H9 (cell line): ENCODE measurements at regions not wholly inside any gene's neighbourhood (a gene's known extent, or its start where the extent isn't known, plus 50 kb on each side); places are given as distances from the start of the nearest gene placed in this dataset.

Source experiments
- DNase-seq: peaks from one replicate; pipeline ENCODE4 v3.0.0-alpha.2; 2017
- H2AFZ ChIP-seq: one replicate; pipeline ENCODE4 v1.6.1; 2013; ENCODE audit warnings: mild to moderate bottlenecking, low read length, control low read depth, moderate library complexity
- H2AK5ac ChIP-seq: 2 replicates; pipeline ENCODE4 v1.6.1; 2013; ENCODE audit warnings: low read length, control low read depth, mixed read lengths; ENCODE audit not compliant: insufficient read length
- H2BK120ac ChIP-seq: one replicate; pipeline ENCODE4 v1.6.1; 2013; ENCODE audit warnings: low read depth, mild to moderate bottlenecking, low read length, control low read depth, inconsistent platforms; ENCODE audit not compliant: poor library complexity, severe bottlenecking
- H2BK12ac ChIP-seq: 2 replicates; pipeline ENCODE4 v1.6.1; 2013; ENCODE audit warnings: low read length, control low read depth, mixed read lengths, low read depth; ENCODE audit not compliant: insufficient read length
- H2BK15ac ChIP-seq: 2 replicates; pipeline ENCODE4 v1.6.1; 2013; ENCODE audit warnings: low read depth, low read length, control low read depth
- H2BK20ac ChIP-seq: one replicate; pipeline ENCODE4 v1.6.1; 2013; ENCODE audit warnings: low read depth, mild to moderate bottlenecking, low read length, control low read depth, inconsistent platforms; ENCODE audit not compliant: poor library complexity, severe bottlenecking
- H2BK5ac ChIP-seq: 2 replicates; pipeline ENCODE4 v1.6.1; 2013; ENCODE audit warnings: low read length, control low read depth, mixed read lengths; ENCODE audit not compliant: insufficient read length
- H3K14ac ChIP-seq: 2 replicates; pipeline ENCODE4 v1.6.1; 2013; ENCODE audit warnings: low read length, control low read depth; ENCODE audit not compliant: insufficient read depth
- H3K18ac ChIP-seq: 2 replicates; pipeline ENCODE4 v1.6.1; 2013; ENCODE audit warnings: low read depth, mild to moderate bottlenecking, mixed read lengths, low read length, control low read depth; ENCODE audit not compliant: insufficient read length
- H3K23ac ChIP-seq: 2 replicates; pipeline ENCODE4 v1.6.1; 2013; ENCODE audit warnings: low read length, control low read depth, mixed read lengths, low read depth; ENCODE audit not compliant: insufficient read length
- H3K23me2 ChIP-seq: 2 replicates; pipeline ENCODE4 v1.6.1; 2013; ENCODE audit warnings: low read depth, mild to moderate bottlenecking, mixed read lengths, low read length, control low read depth; ENCODE audit not compliant: insufficient read length, poor library complexity, severe bottlenecking
- H3K27ac ChIP-seq: 2 replicates; pipeline ENCODE4 v1.5.1; 2013; ENCODE audit warnings: low read length, control low read depth, mixed read lengths, low read depth; ENCODE audit not compliant: insufficient read length
- H3K27me3 ChIP-seq: 2 replicates; pipeline ENCODE4 v1.6.1; 2013; ENCODE audit warnings: low read length, control low read depth, inconsistent platforms; ENCODE audit not compliant: insufficient read depth
- H3K4ac ChIP-seq: 2 replicates; pipeline ENCODE4 v1.6.1; 2013; ENCODE audit warnings: low read depth, mild to moderate bottlenecking, control low read depth, inconsistent platforms, low read length, moderate library complexity
- H3K4me1 ChIP-seq: 2 replicates; pipeline ENCODE4 v1.6.1; 2013; ENCODE audit warnings: low read length, control low read depth, inconsistent platforms; ENCODE audit not compliant: insufficient read depth
- H3K4me2 ChIP-seq: 2 replicates; pipeline ENCODE4 v1.6.1; 2013; ENCODE audit warnings: low read length, control low read depth, mixed read lengths; ENCODE audit not compliant: insufficient read length, insufficient read depth
- H3K56ac ChIP-seq: 2 replicates; pipeline ENCODE4 v1.6.1; 2013; ENCODE audit warnings: low read depth, mild to moderate bottlenecking, mixed read lengths, low read length, control low read depth; ENCODE audit not compliant: insufficient read length
- H3K79me1 ChIP-seq: 2 replicates; pipeline ENCODE4 v1.6.1; 2013; ENCODE audit warnings: low read depth, mild to moderate bottlenecking, moderate library complexity, low read length, control low read depth, inconsistent platforms; ENCODE audit not compliant: insufficient read depth, poor library complexity, severe bottlenecking
- H3K79me2 ChIP-seq: 2 replicates; pipeline ENCODE4 v1.6.1; 2013; ENCODE audit warnings: low read length, control low read depth, inconsistent platforms; ENCODE audit not compliant: insufficient read depth
- H3K9ac ChIP-seq: 2 replicates; pipeline ENCODE4 v1.6.1; 2013; ENCODE audit warnings: low read length, control low read depth, mixed read lengths; ENCODE audit not compliant: insufficient read length; ENCODE audit errors: extremely low read depth
- H3K9me3 ChIP-seq: one replicate; pipeline ENCODE4 v1.6.1; 2013; ENCODE audit warnings: low read depth, low read length, inconsistent platforms; ENCODE audit not compliant: control insufficient read depth
- H3T11ph ChIP-seq: one replicate; pipeline ENCODE4 v1.6.1; 2013; ENCODE audit warnings: mild to moderate bottlenecking, low read length, control low read depth, inconsistent platforms
- H4K20me1 ChIP-seq: one replicate; pipeline ENCODE4 v1.6.1; 2013; ENCODE audit not compliant: control insufficient read depth, insufficient read length, insufficient read depth
- H4K5ac ChIP-seq: 2 replicates; pipeline ENCODE4 v1.6.1; 2013; ENCODE audit warnings: low read depth, mild to moderate bottlenecking, mixed read lengths, low read length, control low read depth; ENCODE audit not compliant: insufficient read length
- H4K8ac ChIP-seq: replicated peaks from 2 replicates; pipeline ENCODE4 v1.6.1; 2013; ENCODE audit warnings: low read length, control low read depth, mixed read lengths, low read depth; ENCODE audit not compliant: insufficient read length
- H4K91ac ChIP-seq: 2 replicates; pipeline ENCODE4 v1.6.1; 2013; ENCODE audit warnings: low read depth, mild to moderate bottlenecking, moderate library complexity, mixed read lengths, low read length, control low read depth; ENCODE audit not compliant: insufficient read length
- H3K27ac Mint-ChIP-seq, 3 experiments: 2 replicates in 2 of 3; 3 replicates in 1 of 3; pipeline ENCODE4 v1.8.0; 2020 to 2021; ENCODE audit warnings: mixed read lengths in 3 of 3, mild to moderate bottlenecking in 1 of 3, moderate library complexity in 1 of 3
- H3K27me3 Mint-ChIP-seq: 2 replicates; pipeline ENCODE4 v1.8.0; 2021; ENCODE audit warnings: low read depth, mild to moderate bottlenecking, moderate library complexity, mixed read lengths
- H3K36me3 Mint-ChIP-seq, 3 experiments: 2 replicates in 2 of 3; 3 replicates in 1 of 3; pipeline ENCODE4 v1.8.0; 2020 to 2021; ENCODE audit warnings: low read depth in 3 of 3, mixed read lengths in 3 of 3; ENCODE audit not compliant: insufficient read depth in 1 of 3
- H3K4me1 Mint-ChIP-seq, 2 experiments: 2 replicates each; pipeline ENCODE4 v1.8.0; 2020; ENCODE audit warnings: mixed read lengths in 2 of 2
- H3K4me3 Mint-ChIP-seq, 2 experiments: 2 replicates in 1 of 2; 3 replicates in 1 of 2; pipeline ENCODE4 v1.8.0; 2020 to 2021; ENCODE audit warnings: mild to moderate bottlenecking in 2 of 2, mixed read lengths in 2 of 2, moderate library complexity in 1 of 2
- H3K9me3 Mint-ChIP-seq, 2 experiments: 2 replicates in 1 of 2; 3 replicates in 1 of 2; pipeline ENCODE4 v1.8.0; 2020; ENCODE audit warnings: mild to moderate bottlenecking in 2 of 2, mixed read lengths in 2 of 2, moderate library complexity in 1 of 2
- CTCF ChIP-seq: fragments of 200-600 bp; sonication (generic); conservative IDR thresholded peaks from 3 replicates; pipeline ENCODE4 v1.8.0; 2021; ENCODE audit warnings: antibody characterized with exemption, mild to moderate bottlenecking
- WGBS: extraction: QIAGEN DNeasy Blood & Tissue Kit; methylation state at CpG from one replicate; pipeline ENCODE4 v1.1.7; 2013; ENCODE audit warnings: missing lambda C conversion rate, low lambda C conversion rate, mixed read lengths; ENCODE audit not compliant: insufficient read length; ENCODE audit errors: extremely low coverage; 5-methylcytosine and 5-hydroxymethylcytosine counted together

DNA sequence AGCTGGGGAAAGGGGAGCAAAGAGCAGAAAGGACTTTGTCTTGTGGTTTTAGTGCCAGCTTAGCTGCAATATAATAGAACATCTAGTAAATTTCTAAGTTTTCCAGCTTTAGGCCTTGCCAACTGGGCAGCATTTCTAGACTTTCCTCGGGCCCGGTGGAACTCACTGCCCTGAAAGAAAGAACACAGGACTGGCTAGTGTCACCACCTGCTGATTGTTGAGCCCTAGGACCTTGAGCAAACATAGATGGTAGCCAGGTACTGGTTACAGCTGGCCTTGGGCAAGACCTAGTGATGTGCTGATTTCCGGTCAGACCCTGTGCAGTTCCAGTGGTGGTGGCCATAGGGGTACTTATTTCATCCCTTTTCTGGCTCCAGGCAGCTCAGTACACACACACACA, 753.2 kb upstream of the B3GALT2 start:
- Histone ChIP-seq H2AFZ (no peak overlapping the region), H3K9ac (no peak overlapping the region), H2BK20ac (no peak overlapping the region), H3K18ac (no peak overlapping the region), H3T11ph (no peak overlapping the region), H3K4me1 (no peaks in the 10 kb centered on the region), H4K20me1 (no peaks in the 10 kb centered on the region), H3K9me3 (no peaks in the 10 kb centered on the region), H2BK12ac (no peak overlapping the region), H3K23me2 (no peaks in the 10 kb centered on the region), H3K23ac (no peak overlapping the region), H2BK15ac (no peak overlapping the region), H3K56ac (no peak overlapping the region), H2BK5ac (no peak overlapping the region), H2BK120ac (no peak overlapping the region), H3K14ac (no peak overlapping the region), H3K79me1 (no peaks in the 10 kb centered on the region), H2AK5ac (no peak overlapping the region), H3K4me2 (no peak overlapping the region), H3K27ac (no peak overlapping the region), H3K4ac (no peak overlapping the region), H4K8ac (no peak overlapping the region), H4K91ac (no peak overlapping the region), H3K79me2 (no peaks in the 10 kb centered on the region), H4K5ac (no peak overlapping the region), H3K27me3 (no peaks in the 10 kb centered on the region)
- TF ChIP-seq CTCF = no peak
- no peak for DNase-seq
- Mint-ChIP-seq H3K27me3 (no peaks in the 10 kb centered on the region), H3K4me3 (no peak overlapping the region), H3K27ac (no peak overlapping the region), H3K4me1 (peaks cover 9 to 11% of the 10 kb centered on the region in 2 experiments), H3K36me3 (peaks cover 0 to 3% (median 0%) of the 10 kb centered on the region in 3 experiments; a peak in 4 of 7 replicates), H3K9me3 (peaks cover 3% of the 10 kb centered on the region in 2 experiments; a peak in 2 of 5 replicates)
- no CpG with 5 or more reads among the region's 3 CpGs for WGBS
